ENCODE measurements at regions not wholly inside any gene's neighbourhood (a gene's known extent, or its start where the extent isn't known, plus 50 kb on each side); places are given as distances from the start of the nearest gene placed in this dataset.

GRCh38 chr7:69162326-69162725, 435.9 kb upstream of the AUTS2 start:
- no peak overlapping the region for H3K4me3 ChIP-seq (ENCODE audit: low read length)
- no peak overlapping the region for H4K8ac ChIP-seq (ENCODE audit: low read depth, low read length)
- H2AK5ac ChIP-seq (ENCODE audit: low read length): no peak overlapping the region
- H3K79me1 ChIP-seq (ENCODE audit: low read length): no peaks in the 10 kb centered on the region
- H2BK15ac ChIP-seq (replicated peaks; ENCODE audit: low read depth): no peak overlapping the region
- no peak overlapping the region for H4K5ac ChIP-seq (ENCODE audit: low read length)
- no peak for DNase-seq
- no peak overlapping the region for H3K27ac ChIP-seq (ENCODE audit: low read depth, low read length)
- H3K27me3 ChIP-seq (ENCODE audit: insufficient read depth, low read length, poor library complexity): no peaks in the 10 kb centered on the region
- H3K56ac ChIP-seq (ENCODE audit: low read length): no peak overlapping the region
- H3K18ac ChIP-seq (ENCODE audit: low read length): no peak overlapping the region
- no peak overlapping the region for H3K4ac ChIP-seq (ENCODE audit: low read depth, low read length)
- H2BK120ac ChIP-seq (ENCODE audit: low read depth, low read length): no peak overlapping the region
- H3K23ac ChIP-seq (ENCODE audit: low read length): no peak overlapping the region
- no peaks in the 10 kb centered on the region for H3K79me2 ChIP-seq (ENCODE audit: control insufficient read depth, insufficient read depth, low read length)
- H3K36me3 ChIP-seq (ENCODE audit: control insufficient read depth, insufficient read depth, low read length): no peaks in the 10 kb centered on the region
- H3K4me2 ChIP-seq (ENCODE audit: low read length): no peak overlapping the region
- WGBS (ENCODE audit: extremely low coverage, insufficient coverage, low lambda C conversion rate): no CpG with 5 or more reads among the region's 1 CpG
- no peak overlapping the region for H2BK5ac ChIP-seq (ENCODE audit: low read length)
- no peaks in the 10 kb centered on the region for H3K4me1 ChIP-seq (ENCODE audit: control insufficient read depth, low read depth, low read length)
- H3K9ac ChIP-seq (ENCODE audit: low read length): no peak overlapping the region

- Histone ChIP-seq H3K4ac (ENCODE audit: low read depth, low read length) (no peak overlapping the region), H3K79me2 (ENCODE audit: control insufficient read depth, insufficient read depth, low read length) (no peaks in the 10 kb centered on the region), H2AK5ac (ENCODE audit: low read length) (no peak overlapping the region), H2BK120ac (ENCODE audit: low read depth, low read length) (no peak overlapping the region), H3K9ac (ENCODE audit: low read length) (no peak overlapping the region), H4K5ac (ENCODE audit: low read length) (no peak overlapping the region), H3K27me3 (ENCODE audit: insufficient read depth, low read length, poor library complexity) (no peaks in the 10 kb centered on the region), H3K36me3 (ENCODE audit: control insufficient read depth, insufficient read depth, low read length) (no peaks in the 10 kb centered on the region), H3K18ac (ENCODE audit: low read length) (no peak overlapping the region), H3K27ac (ENCODE audit: low read depth, low read length) (no peak overlapping the region), H3K23ac (ENCODE audit: low read length) (no peak overlapping the region), H2BK5ac (ENCODE audit: low read length) (no peak overlapping the region), H3K4me2 (ENCODE audit: low read length) (no peak overlapping the region), H3K56ac (ENCODE audit: low read length) (no peak overlapping the region), H4K8ac (ENCODE audit: low read depth, low read length) (no peak overlapping the region), H3K4me3 (ENCODE audit: low read length) (no peak overlapping the region), H3K79me1 (ENCODE audit: low read length) (no peaks in the 10 kb centered on the region), H2BK15ac (replicated peaks; ENCODE audit: low read depth) (no peak overlapping the region), H3K4me1 (ENCODE audit: control insufficient read depth, low read depth, low read length) (no peaks in the 10 kb centered on the region)
- 100% methylated on average over 1 of the region's 8 CpGs for WGBS (ENCODE audit: extremely low coverage, insufficient coverage, low lambda C conversion rate)
- DNase-seq: no peak
Measured at GRCh38 chr7:69162931-69163670, 435.2 kb upstream of the AUTS2 start.

- Histone ChIP-seq H3K18ac (ENCODE audit: low read length) (no peak overlapping the region), H3K4me1 (ENCODE audit: control insufficient read depth, low read depth, low read length) (no peaks in the 10 kb centered on the region), H3K4me3 (ENCODE audit: low read length) (no peak overlapping the region), H3K79me2 (ENCODE audit: control insufficient read depth, insufficient read depth, low read length) (no peaks in the 10 kb centered on the region), H4K8ac (ENCODE audit: low read depth, low read length) (no peak overlapping the region), H3K4me2 (ENCODE audit: low read length) (no peak overlapping the region), H2BK120ac (ENCODE audit: low read depth, low read length) (no peak overlapping the region), H3K79me1 (ENCODE audit: low read length) (no peaks in the 10 kb centered on the region), H2BK15ac (replicated peaks; ENCODE audit: low read depth) (no peak overlapping the region), H3K23ac (ENCODE audit: low read length) (no peak overlapping the region), H3K56ac (ENCODE audit: low read length) (no peak overlapping the region), H3K27me3 (ENCODE audit: insufficient read depth, low read length, poor library complexity) (no peaks in the 10 kb centered on the region), H2BK5ac (ENCODE audit: low read length) (no peak overlapping the region), H3K9ac (ENCODE audit: low read length) (no peak overlapping the region), H3K27ac (ENCODE audit: low read depth, low read length) (no peak overlapping the region), H2AK5ac (ENCODE audit: low read length) (no peak overlapping the region), H3K4ac (ENCODE audit: low read depth, low read length) (no peak overlapping the region), H4K5ac (ENCODE audit: low read length) (no peak overlapping the region), H3K36me3 (ENCODE audit: control insufficient read depth, insufficient read depth, low read length) (no peaks in the 10 kb centered on the region)
- no CpG with 5 or more reads among the region's 7 CpGs for WGBS (ENCODE audit: extremely low coverage, insufficient coverage, low lambda C conversion rate)
- DNase-seq: no peak
Measured at GRCh38 chr7:69166979-69167516, 431.2 kb upstream of the AUTS2 start.

- H3K79me1 ChIP-seq (ENCODE audit: low read length): no peaks in the 10 kb centered on the region
- DNase-seq: no peak
- H3K4me2 ChIP-seq (ENCODE audit: low read length): no peak overlapping the region
- no peaks in the 10 kb centered on the region for H3K79me2 ChIP-seq (ENCODE audit: control insufficient read depth, insufficient read depth, low read length)
- no peaks in the 10 kb centered on the region for H3K36me3 ChIP-seq (ENCODE audit: control insufficient read depth, insufficient read depth, low read length)
- H2BK120ac ChIP-seq (ENCODE audit: low read depth, low read length): no peak overlapping the region
- H3K4me3 ChIP-seq (ENCODE audit: low read length): no peak overlapping the region
- H3K4me1 ChIP-seq (ENCODE audit: control insufficient read depth, low read depth, low read length): no peaks in the 10 kb centered on the region
- H3K27ac ChIP-seq (ENCODE audit: low read depth, low read length): no peak overlapping the region
- no peak overlapping the region for H3K56ac ChIP-seq (ENCODE audit: low read length)
- no peaks in the 10 kb centered on the region for H3K27me3 ChIP-seq (ENCODE audit: insufficient read depth, low read length, poor library complexity)
- no CpG with 5 or more reads among the region's 1 CpG for whole genome bisulfite sequencing (ENCODE audit: extremely low coverage, insufficient coverage, low lambda C conversion rate)
- H4K8ac ChIP-seq (ENCODE audit: low read depth, low read length): no peak overlapping the region
- no peak overlapping the region for H3K9ac ChIP-seq (ENCODE audit: low read length)
- H2AK5ac ChIP-seq (ENCODE audit: low read length): no peak overlapping the region
- H4K5ac ChIP-seq (ENCODE audit: low read length): no peak overlapping the region
- no peak overlapping the region for H3K23ac ChIP-seq (ENCODE audit: low read length)
- no peak overlapping the region for H3K4ac ChIP-seq (ENCODE audit: low read depth, low read length)
- H2BK5ac ChIP-seq (ENCODE audit: low read length): no peak overlapping the region
- no peak overlapping the region for H2BK15ac ChIP-seq (replicated peaks; ENCODE audit: low read depth)
- H3K18ac ChIP-seq (ENCODE audit: low read length): no peak overlapping the region
Measured at GRCh38 chr7:69169386-69169785, 428.9 kb upstream of the AUTS2 start.

GRCh38 chr7:69172357-69173077, 425.8 kb upstream of the AUTS2 start:
- no peak overlapping the region for H3K4ac ChIP-seq (ENCODE audit: low read depth, low read length)
- no CpG with 5 or more reads among the region's 10 CpGs for WGBS (ENCODE audit: extremely low coverage, insufficient coverage, low lambda C conversion rate)
- no peak for DNase-seq
- H2BK120ac ChIP-seq (ENCODE audit: low read depth, low read length): no peak overlapping the region
- no peaks in the 10 kb centered on the region for H3K4me1 ChIP-seq (ENCODE audit: control insufficient read depth, low read depth, low read length)
- no peak overlapping the region for H3K18ac ChIP-seq (ENCODE audit: low read length)
- no peak overlapping the region for H3K4me2 ChIP-seq (ENCODE audit: low read length)
- H3K9ac ChIP-seq (ENCODE audit: low read length): no peak overlapping the region
- H3K79me1 ChIP-seq (ENCODE audit: low read length): no peaks in the 10 kb centered on the region
- H3K4me3 ChIP-seq (ENCODE audit: low read length): no peak overlapping the region
- no peak overlapping the region for H3K23ac ChIP-seq (ENCODE audit: low read length)
- no peak overlapping the region for H3K27ac ChIP-seq (ENCODE audit: low read depth, low read length)
- H3K36me3 ChIP-seq (ENCODE audit: control insufficient read depth, insufficient read depth, low read length): no peaks in the 10 kb centered on the region
- no peak overlapping the region for H4K5ac ChIP-seq (ENCODE audit: low read length)
- no peaks in the 10 kb centered on the region for H3K79me2 ChIP-seq (ENCODE audit: control insufficient read depth, insufficient read depth, low read length)
- no peak overlapping the region for H2BK15ac ChIP-seq (replicated peaks; ENCODE audit: low read depth)
- no peaks in the 10 kb centered on the region for H3K27me3 ChIP-seq (ENCODE audit: insufficient read depth, low read length, poor library complexity)
- H3K56ac ChIP-seq (ENCODE audit: low read length): no peak overlapping the region
- H2AK5ac ChIP-seq (ENCODE audit: low read length): no peak overlapping the region
- no peak overlapping the region for H4K8ac ChIP-seq (ENCODE audit: low read depth, low read length)
- H2BK5ac ChIP-seq (ENCODE audit: low read length): no peak overlapping the region
